DND-41 (cell line): ENCODE measurements at regions not wholly inside any gene's neighbourhood (a gene's known extent, or its start where the extent isn't known, plus 50 kb on each side); places are given as distances from the start of the nearest gene placed in this dataset.

Experiments
- ATAC-seq: fragments of 200-7000 bp; cut with Tn5 transposase; 3 replicates; pipeline ENCODE4 v1.9.1; 2021; ENCODE audit warnings: low read depth; ENCODE audit not compliant: insufficient read depth
- DNase-seq: peaks from one replicate; pipeline ENCODE4 v3.0.0-alpha.2; 2020
- H2AFZ ChIP-seq: 2 replicates; pipeline ENCODE4 v1.6.0; 2012; ENCODE audit warnings: low read depth, low read length
- H3K27ac ChIP-seq: 2 replicates; pipeline ENCODE4 v1.5.1; 2012; ENCODE audit warnings: low read length, inconsistent platforms
- H3K27me3 ChIP-seq: fragments of 200-600 bp; sonication (generic); 2 replicates; pipeline ENCODE4 v1.6.0; 2012; ENCODE audit warnings: low read length, mild to moderate bottlenecking, inconsistent platforms; ENCODE audit not compliant: insufficient read depth, poor library complexity
- H3K36me3 ChIP-seq: 2 replicates; pipeline ENCODE4 v1.5.1; 2012; ENCODE audit warnings: low read length, inconsistent platforms; ENCODE audit not compliant: insufficient read depth
- H3K4me1 ChIP-seq: 2 replicates; pipeline ENCODE4 v1.5.1; 2012; ENCODE audit warnings: mild to moderate bottlenecking, low read length; ENCODE audit not compliant: insufficient read depth
- H3K4me2 ChIP-seq: 2 replicates; pipeline ENCODE4 v1.6.0; 2012; ENCODE audit warnings: mild to moderate bottlenecking, moderate library complexity, low read length, inconsistent platforms; ENCODE audit not compliant: insufficient read depth
- H3K4me3 ChIP-seq, 2 experiments: fragments of 200-600 bp in 1 of 2; shearing (Covaris generic) in 1 of 2; 2 replicates each; pipeline ENCODE4 v1.5.1; 2012 to 2016; ENCODE audit warnings: inconsistent platforms in 2 of 2, low read length in 2 of 2, mild to moderate bottlenecking in 2 of 2, low read depth in 1 of 2, moderate library complexity in 1 of 2
- H3K79me2 ChIP-seq: 2 replicates; pipeline ENCODE4 v1.6.0; 2012; ENCODE audit warnings: low read length, inconsistent platforms; ENCODE audit not compliant: insufficient read depth
- H3K9ac ChIP-seq: 2 replicates; pipeline ENCODE4 v1.6.0; 2012; ENCODE audit warnings: low read depth, mild to moderate bottlenecking, inconsistent platforms, low read length, moderate library complexity
- H3K9me3 ChIP-seq: 2 replicates; pipeline ENCODE4 v1.5.1; 2012; ENCODE audit warnings: low read length, moderate library complexity, mild to moderate bottlenecking, inconsistent platforms; ENCODE audit not compliant: insufficient read depth, severe bottlenecking
- H4K20me1 ChIP-seq: 2 replicates; pipeline ENCODE4 v1.6.0; 2012; ENCODE audit warnings: low read length; ENCODE audit not compliant: insufficient read depth
- EZH2 ChIP-seq: IDR thresholded peaks from 3 replicates; pipeline ENCODE4 v1.6.1; 2012; ENCODE audit warnings: borderline replicate concordance, low read depth, mild to moderate bottlenecking, moderate library complexity, low read length, inconsistent platforms; ENCODE audit not compliant: severe bottlenecking
- TF ChIP-seq, protein P1 (sequence below): IDR thresholded peaks from 2 replicates; pipeline ENCODE4 v1.5.1; 2012; ENCODE audit warnings: borderline replicate concordance, low read length, moderate library complexity, mild to moderate bottlenecking; ENCODE audit not compliant: poor library complexity, severe bottlenecking; ENCODE audit errors: extremely low read depth

DNA sequence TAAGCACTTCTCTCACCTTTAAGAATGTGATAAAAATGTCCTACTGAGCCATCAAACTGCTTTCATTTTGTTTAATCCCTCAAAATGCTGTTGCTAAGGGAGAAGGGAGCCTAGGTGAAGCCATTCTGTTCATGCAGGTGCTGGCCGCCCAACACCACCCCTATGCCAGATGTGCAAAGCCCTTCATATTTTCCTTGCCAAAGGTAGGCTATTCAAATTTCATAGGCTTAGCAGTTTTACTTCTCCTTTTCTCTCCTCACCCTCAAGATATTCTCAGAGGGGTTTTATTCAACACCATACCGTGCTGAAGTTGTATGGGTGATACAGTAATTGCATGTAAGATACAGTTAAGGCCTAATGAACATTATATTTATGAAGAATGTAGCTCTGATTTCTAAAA lies 461.7 kb downstream of the GXYLT1 start:
- ATAC-seq (no peak), DNase-seq (no peak)
- H3K79me2 ChIP-seq, result no peaks in the 10 kb centered on the region
- H3K27ac ChIP-seq, result no peak overlapping the region
- no peaks in the 10 kb centered on the region for H3K36me3 ChIP-seq
- no peak overlapping the region for H2AFZ ChIP-seq
- no peaks in the 10 kb centered on the region for H4K20me1 ChIP-seq
- H3K9ac ChIP-seq, result no peak overlapping the region
- H3K27me3 ChIP-seq, result no peaks in the 10 kb centered on the region
- no peaks in the 10 kb centered on the region for H3K4me1 ChIP-seq
- TF ChIP-seq, protein P1, sequence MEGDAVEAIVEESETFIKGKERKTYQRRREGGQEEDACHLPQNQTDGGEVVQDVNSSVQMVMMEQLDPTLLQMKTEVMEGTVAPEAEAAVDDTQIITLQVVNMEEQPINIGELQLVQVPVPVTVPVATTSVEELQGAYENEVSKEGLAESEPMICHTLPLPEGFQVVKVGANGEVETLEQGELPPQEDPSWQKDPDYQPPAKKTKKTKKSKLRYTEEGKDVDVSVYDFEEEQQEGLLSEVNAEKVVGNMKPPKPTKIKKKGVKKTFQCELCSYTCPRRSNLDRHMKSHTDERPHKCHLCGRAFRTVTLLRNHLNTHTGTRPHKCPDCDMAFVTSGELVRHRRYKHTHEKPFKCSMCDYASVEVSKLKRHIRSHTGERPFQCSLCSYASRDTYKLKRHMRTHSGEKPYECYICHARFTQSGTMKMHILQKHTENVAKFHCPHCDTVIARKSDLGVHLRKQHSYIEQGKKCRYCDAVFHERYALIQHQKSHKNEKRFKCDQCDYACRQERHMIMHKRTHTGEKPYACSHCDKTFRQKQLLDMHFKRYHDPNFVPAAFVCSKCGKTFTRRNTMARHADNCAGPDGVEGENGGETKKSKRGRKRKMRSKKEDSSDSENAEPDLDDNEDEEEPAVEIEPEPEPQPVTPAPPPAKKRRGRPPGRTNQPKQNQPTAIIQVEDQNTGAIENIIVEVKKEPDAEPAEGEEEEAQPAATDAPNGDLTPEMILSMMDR, result no peak
- no peak for TF ChIP-seq EZH2
- no peak overlapping the region for H3K4me3 ChIP-seq
- no peak overlapping the region for H3K4me2 ChIP-seq
- no peaks in the 10 kb centered on the region for H3K9me3 ChIP-seq

DNA sequence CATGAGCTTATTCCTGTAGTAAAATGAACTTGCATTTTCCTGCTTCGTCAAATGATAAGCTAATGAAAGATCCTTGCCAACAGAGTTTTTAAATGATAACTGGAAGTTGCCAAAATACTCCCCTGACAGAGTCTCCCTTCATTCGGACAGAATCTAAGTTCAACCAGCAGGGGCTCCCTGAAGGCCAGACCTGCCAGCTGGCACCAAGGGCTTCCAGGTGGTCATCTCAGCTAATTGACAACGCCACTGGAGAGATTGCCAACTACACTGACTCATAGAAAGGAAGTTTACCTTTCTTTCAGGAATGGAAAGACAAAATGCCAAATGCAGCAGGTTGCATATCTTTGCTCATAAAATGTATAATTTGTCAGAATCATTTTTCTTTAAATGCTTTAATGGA lies 462.8 kb downstream of the GXYLT1 start:
- DNase-seq (no peak), ATAC-seq (no peak)
- Histone ChIP-seq H3K4me1 (no peaks in the 10 kb centered on the region), H3K9me3 (no peaks in the 10 kb centered on the region), H4K20me1 (no peaks in the 10 kb centered on the region), H3K27ac (no peak overlapping the region), H3K9ac (no peak overlapping the region), H3K27me3 (no peaks in the 10 kb centered on the region), H2AFZ (no peak overlapping the region), H3K36me3 (no peaks in the 10 kb centered on the region), H3K4me3 (no peak overlapping the region), H3K79me2 (no peaks in the 10 kb centered on the region), H3K4me2 (no peak overlapping the region)
- TF ChIP-seq, protein P1, result no peak
- no peak for TF ChIP-seq EZH2

DNA sequence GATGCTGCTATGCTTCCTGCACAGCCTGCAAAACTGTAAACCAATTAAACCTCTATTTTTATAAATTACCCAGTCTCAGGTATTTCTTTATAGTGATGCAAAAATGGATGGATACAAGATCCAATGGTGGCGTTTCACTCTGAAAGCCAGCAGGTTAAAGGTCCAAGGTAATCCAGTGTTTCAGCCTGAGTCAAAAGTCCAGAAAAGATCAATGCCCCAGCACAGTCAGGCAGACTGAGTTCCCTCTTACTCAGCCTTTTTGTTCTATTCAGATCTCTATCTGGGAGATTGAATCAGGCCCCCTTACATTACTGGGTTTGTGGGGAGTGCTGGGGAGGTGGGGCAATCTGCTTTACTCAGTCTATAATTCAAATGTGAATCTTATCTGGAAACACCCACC lies 464.5 kb downstream of the GXYLT1 start:
- DNase-seq (no peak), ATAC-seq (no peak)
- Histone ChIP-seq H3K4me2 (no peak overlapping the region), H4K20me1 (no peaks in the 10 kb centered on the region), H3K4me3 (no peak overlapping the region), H3K9me3 (no peaks in the 10 kb centered on the region), H2AFZ (no peak overlapping the region), H3K79me2 (no peaks in the 10 kb centered on the region), H3K27ac (no peak overlapping the region), H3K9ac (no peak overlapping the region), H3K4me1 (no peaks in the 10 kb centered on the region), H3K36me3 (no peaks in the 10 kb centered on the region), H3K27me3 (no peaks in the 10 kb centered on the region)
- TF ChIP-seq, protein P1, result no peak
- TF ChIP-seq EZH2, result no peak
